ENCODE measurements at regions not wholly inside any gene's neighbourhood (a gene's known extent, or its start where the extent isn't known, plus 50 kb on each side); places are given as distances from the start of the nearest gene placed in this dataset.

- Histone ChIP-seq H3K27ac (ENCODE audit: low read depth, low read length) (no peak overlapping the region), H3K9me3 (ENCODE audit: control insufficient read depth, insufficient read depth, low read length) (peaks cover 13% of the 10 kb centered on the region), H3K27me3 (ENCODE audit: control insufficient read depth, insufficient read depth, low read length) (no peaks in the 10 kb centered on the region), H3K4me3 (ENCODE audit: low read depth, low read length) (no peak overlapping the region)
- ChIA-PET CTCF (no interaction called here), POLR2A (no interaction called here)
- no peak for DNase-seq (ENCODE audit: low read depth, low spot score)
- no peak for TF ChIP-seq CTCF (IDR thresholded peaks at IDR 0.05; ENCODE audit: low read depth, low read length)
Observed at GRCh38 chr15:97525809-97526208, 434.7 kb upstream of the ARRDC4 start.

GRCh38 chr15:97528238-97528637 is 432.3 kb upstream of the ARRDC4 start:
- no peak for TF ChIP-seq CTCF (IDR thresholded peaks at IDR 0.05; ENCODE audit: low read depth, low read length)
- Histone ChIP-seq H3K27me3 (ENCODE audit: control insufficient read depth, insufficient read depth, low read length) (no peaks in the 10 kb centered on the region), H3K4me3 (ENCODE audit: low read depth, low read length) (no peak overlapping the region), H3K27ac (ENCODE audit: low read depth, low read length) (no peak overlapping the region), H3K9me3 (ENCODE audit: control insufficient read depth, insufficient read depth, low read length) (no peaks in the 10 kb centered on the region; the same call in 1 of the 2 replicates)
- ChIA-PET POLR2A (no interaction called here), CTCF (no interaction called here)
- DNase-seq (ENCODE audit: low read depth, low spot score) = no peak

GRCh38 chr15:97545799-97546198 is 414.7 kb upstream of the ARRDC4 start:
- no peak overlapping the region for H3K4me3 ChIP-seq (ENCODE audit: low read depth, low read length)
- H3K27me3 ChIP-seq (ENCODE audit: control insufficient read depth, insufficient read depth, low read length) = no peaks in the 10 kb centered on the region
- no peak for TF ChIP-seq CTCF (IDR thresholded peaks at IDR 0.05; ENCODE audit: low read depth, low read length)
- no peak for DNase-seq (ENCODE audit: low read depth, low spot score)
- H3K9me3 ChIP-seq (ENCODE audit: control insufficient read depth, insufficient read depth, low read length) = peaks cover 4% of the 10 kb centered on the region; the same call in 1 of the 2 replicates
- no peak overlapping the region for H3K27ac ChIP-seq (ENCODE audit: low read depth, low read length)
- POLR2A ChIA-PET = no interaction called here
- CTCF ChIA-PET = no interaction called here

GRCh38 chr15:97547381-97547780 is 413.1 kb upstream of the ARRDC4 start:
- H3K4me3 ChIP-seq (ENCODE audit: low read depth, low read length) = no peak overlapping the region
- no peak for DNase-seq (ENCODE audit: low read depth, low spot score)
- CTCF ChIA-PET = no interaction called here
- no peaks in the 10 kb centered on the region for H3K27me3 ChIP-seq (ENCODE audit: control insufficient read depth, insufficient read depth, low read length)
- peaks cover 4% of the 10 kb centered on the region; the same call in 1 of the 2 replicates for H3K9me3 ChIP-seq (ENCODE audit: control insufficient read depth, insufficient read depth, low read length)
- TF ChIP-seq CTCF (IDR thresholded peaks at IDR 0.05; ENCODE audit: low read depth, low read length) = no peak
- no peak overlapping the region for H3K27ac ChIP-seq (ENCODE audit: low read depth, low read length)
- POLR2A ChIA-PET = no interaction called here

GRCh38 chr15:97561529-97561928 is 399.0 kb upstream of the ARRDC4 start:
- no peak for TF ChIP-seq CTCF (IDR thresholded peaks at IDR 0.05; ENCODE audit: low read depth, low read length)
- Histone ChIP-seq H3K27me3 (ENCODE audit: control insufficient read depth, insufficient read depth, low read length) (no peaks in the 10 kb centered on the region), H3K27ac (ENCODE audit: low read depth, low read length) (no peak overlapping the region), H3K4me3 (ENCODE audit: low read depth, low read length) (no peak overlapping the region), H3K9me3 (ENCODE audit: control insufficient read depth, insufficient read depth, low read length) (peaks cover 11% of the 10 kb centered on the region; the same call in 1 of the 2 replicates)
- no peak for DNase-seq (ENCODE audit: low read depth, low spot score)
- ChIA-PET CTCF (no interaction called here), POLR2A (no interaction called here)
